Activated naive CD8-positive, alpha-beta T cell treated with anti-CD3 and anti-CD28 coated beads, Interleukin-2, amount 10 ng/mL, durations not matched to agents 7 days and 5 days (primary cell): ENCODE measurements at regions not wholly inside any gene's neighbourhood (a gene's known extent, or its start where the extent isn't known, plus 50 kb on each side); places are given as distances from the start of the nearest gene placed in this dataset.
"Not testable (repeated sequence)": the region's sequence is repeated elsewhere in the genome, so short reads cannot be mapped to it uniquely, and the experiment has no call there.

Source experiments
- ATAC-seq: fragments of 150-1000 bp; cut with Tn5 transposase; one replicate; pipeline ENCODE4 v1.10.0; 2021; ENCODE audit warnings: low read depth, moderate library complexity
- POLR2A ChIA-PET: fragments of 350-600 bp; sonication (Branson Sonifier 250); formaldehyde crosslinking; loops from one replicate; lab custom pipeline; 2021; ENCODE audit warnings: antibody characterized with exemption; lab: Charles Lee
- DNase-seq: peaks from one replicate; pipeline ENCODE4 v3.0.0; 2021
- H3K27ac Mint-ChIP-seq: one replicate; pipeline ENCODE4 v1.8.0; 2022; ENCODE audit warnings: mild to moderate bottlenecking, mixed read lengths
- H3K27me3 Mint-ChIP-seq: one replicate; pipeline ENCODE4 v1.8.0; 2022; ENCODE audit warnings: mild to moderate bottlenecking, moderate library complexity, mixed read lengths
- H3K36me3 Mint-ChIP-seq: one replicate; pipeline ENCODE4 v1.8.0; 2021; ENCODE audit warnings: mild to moderate bottlenecking, mixed read lengths
- H3K4me1 Mint-ChIP-seq: one replicate; pipeline ENCODE4 v1.8.0; 2021; ENCODE audit warnings: mixed read lengths
- H3K4me3 Mint-ChIP-seq: one replicate; pipeline ENCODE4 v1.8.0; 2022; ENCODE audit warnings: mild to moderate bottlenecking, moderate library complexity, mixed read lengths
- H3K9me3 Mint-ChIP-seq: one replicate; pipeline ENCODE4 v1.8.0; 2021; ENCODE audit warnings: mixed read lengths

DNA sequence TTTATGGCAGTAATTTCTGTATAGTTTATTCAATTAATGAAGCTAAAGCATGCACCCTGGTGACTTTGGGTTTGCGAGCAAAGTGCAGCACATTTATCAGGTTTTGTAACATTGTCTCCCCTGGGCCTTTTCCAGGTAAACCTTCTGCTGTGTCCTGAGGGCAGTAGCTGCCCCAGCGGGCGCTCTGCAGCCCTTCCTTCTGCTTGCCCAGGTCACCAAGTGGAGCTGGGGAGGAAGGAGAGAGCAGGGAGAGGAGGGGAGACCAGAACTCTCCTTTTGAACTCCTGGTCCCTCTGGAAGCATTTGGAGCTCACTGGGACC is 145.6 kb downstream of the DLL1 start:
- H3K36me3 Mint-ChIP-seq = peaks cover 12% of the 10 kb centered on the region
- POLR2A ChIA-PET = interaction anchor here (0.9 kb wide), 1 partner anchor 53 kb away, joined by 3 read pairs; no protein-coding TSS in a partner anchor

GRCh38 chr6:170144571-170145271 is 146.2 kb downstream of the DLL1 start:
- Mint-ChIP-seq H3K9me3 (peaks cover 14% of the 10 kb centered on the region), H3K27ac (peak overlapping the region; percentile 86), H3K4me3 (peak overlapping the region; percentile 12), H3K27me3 (no peaks in the 10 kb centered on the region), H3K36me3 (peaks cover 12% of the 10 kb centered on the region), H3K4me1 (peaks cover 46% of the 10 kb centered on the region)
- POLR2A ChIA-PET = interaction anchor here (0.9 kb wide), 1 partner anchor 53 kb away, joined by 3 read pairs; no protein-coding TSS in a partner anchor
- DNase-seq (no peak), ATAC-seq (no peak)

More for the DNA sequence above, 145.6 kb downstream of the DLL1 start:
- no peak overlapping the region for H3K4me3 Mint-ChIP-seq
- peaks cover 51% of the 10 kb centered on the region for H3K4me1 Mint-ChIP-seq
- peaks cover 14% of the 10 kb centered on the region for H3K9me3 Mint-ChIP-seq
- peak overlapping the region; percentile 88 for H3K27ac Mint-ChIP-seq
- H3K27me3 Mint-ChIP-seq = peaks cover 2% of the 10 kb centered on the region
- no peak for ATAC-seq
- no peak for DNase-seq

GRCh38 chr6:170143401-170144150 is 147.3 kb downstream of the DLL1 start:
- DNase-seq = peak; percentile 8
- peaks cover 12% of the 10 kb centered on the region for H3K36me3 Mint-ChIP-seq
- H3K4me3 Mint-ChIP-seq = no peak overlapping the region
- ATAC-seq = no peak
- peaks cover 35% of the 10 kb centered on the region for H3K4me1 Mint-ChIP-seq
- H3K27me3 Mint-ChIP-seq = no peaks in the 10 kb centered on the region
- no peak overlapping the region for H3K27ac Mint-ChIP-seq
- POLR2A ChIA-PET = no interaction called here
- H3K9me3 Mint-ChIP-seq = peaks cover 16% of the 10 kb centered on the region

- peaks cover 25% of the 10 kb centered on the region for H3K4me1 Mint-ChIP-seq
- POLR2A ChIA-PET = no interaction called here
- H3K36me3 Mint-ChIP-seq = peaks cover 12% of the 10 kb centered on the region
- H3K9me3 Mint-ChIP-seq = peaks cover 19% of the 10 kb centered on the region
- no peak for ATAC-seq
- no peak for DNase-seq
- H3K27me3 Mint-ChIP-seq = no peaks in the 10 kb centered on the region
- H3K27ac Mint-ChIP-seq = no peak overlapping the region
- H3K4me3 Mint-ChIP-seq = no peak overlapping the region
These were observed 148.3 kb downstream of the DLL1 start for GRCh38 chr6:170142559-170142958.

GRCh38 chr6:170141061-170141460 is 149.8 kb downstream of the DLL1 start:
- H3K9me3 Mint-ChIP-seq = peaks cover 19% of the 10 kb centered on the region
- H3K27me3 Mint-ChIP-seq, POLR2A ChIA-PET, DNase-seq, ATAC-seq, H3K4me3 Mint-ChIP-seq, H3K27ac Mint-ChIP-seq: not testable (repeated sequence)
- H3K4me1 Mint-ChIP-seq = peaks cover 14% of the 10 kb centered on the region
- H3K36me3 Mint-ChIP-seq = peaks cover 12% of the 10 kb centered on the region

DNA sequence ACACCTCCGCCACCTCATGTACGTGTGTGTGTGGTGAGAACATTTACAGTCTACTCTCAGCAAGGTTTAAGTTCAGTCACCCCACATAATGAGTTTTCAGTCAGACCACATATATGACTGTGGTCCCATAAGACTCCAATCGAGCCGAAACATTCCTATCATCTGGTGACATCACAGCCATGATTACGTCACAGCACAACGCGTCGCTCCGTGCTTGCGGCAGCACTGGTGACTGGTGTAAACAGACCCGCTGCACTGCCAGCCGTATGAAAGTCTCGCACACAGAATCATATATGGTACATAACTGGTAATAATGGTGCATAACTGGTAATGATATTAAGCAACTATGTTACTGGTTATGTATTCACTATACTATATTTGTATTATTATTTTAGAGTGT is 150.7 kb downstream of the DLL1 start:
- H3K27me3 Mint-ChIP-seq = no peaks in the 10 kb centered on the region

DNA sequence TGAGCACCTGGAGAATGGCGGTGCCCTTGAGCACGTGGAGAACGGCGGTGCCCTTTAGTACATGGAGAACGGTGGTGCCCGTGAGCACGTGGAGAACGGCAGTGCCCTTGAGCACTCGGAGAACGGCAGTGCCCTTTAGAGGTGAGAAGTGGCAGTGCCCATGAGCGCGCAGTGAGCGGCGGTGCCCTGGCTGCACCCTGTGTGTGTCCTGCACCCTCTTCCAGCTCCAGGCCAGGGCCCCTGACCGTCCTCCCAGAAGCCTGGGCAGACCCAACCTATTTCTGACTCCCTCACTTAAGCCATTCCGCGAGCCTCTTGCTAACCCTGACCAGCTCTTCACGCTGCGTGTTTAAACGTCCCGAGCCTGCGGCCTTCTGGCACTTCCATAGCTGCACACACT is 151.3 kb downstream of the DLL1 start:
- Mint-ChIP-seq H3K4me1 (peaks cover 2% of the 10 kb centered on the region), H3K9me3 (peaks cover 14% of the 10 kb centered on the region), H3K27me3 (no peaks in the 10 kb centered on the region), H3K27ac (no peak overlapping the region), H3K36me3 (peaks cover 7% of the 10 kb centered on the region), H3K4me3 (no peak overlapping the region)
- POLR2A ChIA-PET = no interaction called here
- DNase-seq (peak; percentile 24), ATAC-seq (no peak)

More for the DNA sequence above, 150.7 kb downstream of the DLL1 start:
- Mint-ChIP-seq H3K4me1 (peaks cover 7% of the 10 kb centered on the region), H3K36me3 (peaks cover 12% of the 10 kb centered on the region), H3K9me3 (peaks cover 19% of the 10 kb centered on the region), H3K27ac (no peak overlapping the region), H3K4me3 (no peak overlapping the region)
- POLR2A ChIA-PET = no interaction called here
- no peak for ATAC-seq
- DNase-seq = no peak

DNA sequence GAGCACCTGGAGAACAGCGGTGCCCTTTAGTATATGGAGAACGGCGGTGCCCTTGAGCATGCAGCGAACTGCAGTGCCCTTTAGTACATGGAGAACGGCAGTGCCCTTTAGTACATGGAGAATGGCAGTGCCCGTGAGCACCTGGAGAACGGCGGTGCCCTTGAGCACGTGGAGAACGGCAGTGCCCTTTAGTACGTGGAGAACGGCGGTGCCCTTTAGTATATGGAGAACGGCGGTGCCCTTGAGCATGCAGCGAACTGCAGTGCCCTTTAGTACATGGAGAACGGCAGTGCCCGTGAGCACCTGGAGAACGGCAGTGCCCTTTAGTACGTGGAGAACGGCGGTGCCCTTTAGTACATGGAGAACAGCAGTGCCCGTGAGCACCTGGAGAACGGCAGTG is 151.8 kb downstream of the DLL1 start:
- H3K36me3 Mint-ChIP-seq, H3K27me3 Mint-ChIP-seq, H3K4me3 Mint-ChIP-seq, ATAC-seq, H3K4me1 Mint-ChIP-seq, POLR2A ChIA-PET, DNase-seq, H3K27ac Mint-ChIP-seq: not testable (repeated sequence)
- H3K9me3 Mint-ChIP-seq = peaks cover 12% of the 10 kb centered on the region

- POLR2A ChIA-PET = no interaction called here
- Mint-ChIP-seq H3K4me3 (no peak overlapping the region), H3K27me3 (no peaks in the 10 kb centered on the region), H3K4me1 (no peaks in the 10 kb centered on the region), H3K27ac (no peak overlapping the region), H3K9me3 (peaks cover 7% of the 10 kb centered on the region), H3K36me3 (peaks cover 4% of the 10 kb centered on the region)
- DNase-seq (no peak), ATAC-seq (no peak)
These were observed 152.7 kb downstream of the DLL1 start for GRCh38 chr6:170137911-170138910.

DNA sequence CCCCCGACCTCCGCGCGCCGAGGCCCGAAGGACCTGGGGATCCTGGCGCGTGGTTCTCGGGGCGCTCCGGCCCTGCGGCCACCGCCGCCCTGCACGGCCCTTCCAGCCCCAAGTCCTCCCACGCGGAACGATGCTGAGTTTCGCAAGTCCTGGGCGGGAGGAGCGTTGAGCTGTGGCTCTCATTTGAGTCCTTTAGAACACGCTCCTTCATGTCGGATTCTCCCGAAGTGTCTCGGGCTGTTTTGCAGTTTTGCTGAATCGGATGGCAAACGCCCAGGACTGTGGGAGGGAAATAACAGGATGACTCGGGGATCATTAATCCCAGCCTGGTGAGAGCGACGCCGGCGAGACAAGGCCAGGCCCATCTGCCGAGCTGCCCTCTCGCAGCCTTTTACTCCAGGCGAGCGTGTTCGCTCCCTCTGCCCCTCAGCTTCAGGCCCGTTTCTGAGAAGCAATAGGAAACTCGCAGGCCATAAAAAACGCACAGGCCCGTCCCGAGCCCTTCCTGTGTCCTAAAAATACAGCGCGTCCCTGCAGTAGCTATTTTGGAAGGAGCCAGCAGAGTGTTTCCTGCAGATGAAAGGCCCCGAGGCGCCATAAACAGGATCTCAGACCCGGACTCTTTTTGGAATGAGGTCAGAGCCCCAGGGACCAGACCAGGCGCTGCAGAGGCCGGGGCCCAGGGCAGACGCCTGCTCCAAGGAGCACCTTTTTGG is 153.5 kb downstream of the DLL1 start:
- Mint-ChIP-seq H3K9me3 (peaks cover 5% of the 10 kb centered on the region), H3K27me3 (no peaks in the 10 kb centered on the region), H3K4me3 (no peak overlapping the region), H3K4me1 (no peaks in the 10 kb centered on the region), H3K36me3 (no peaks in the 10 kb centered on the region), H3K27ac (no peak overlapping the region)
- no peak for ATAC-seq
- no peak for DNase-seq
- POLR2A ChIA-PET = no interaction called here

DNA sequence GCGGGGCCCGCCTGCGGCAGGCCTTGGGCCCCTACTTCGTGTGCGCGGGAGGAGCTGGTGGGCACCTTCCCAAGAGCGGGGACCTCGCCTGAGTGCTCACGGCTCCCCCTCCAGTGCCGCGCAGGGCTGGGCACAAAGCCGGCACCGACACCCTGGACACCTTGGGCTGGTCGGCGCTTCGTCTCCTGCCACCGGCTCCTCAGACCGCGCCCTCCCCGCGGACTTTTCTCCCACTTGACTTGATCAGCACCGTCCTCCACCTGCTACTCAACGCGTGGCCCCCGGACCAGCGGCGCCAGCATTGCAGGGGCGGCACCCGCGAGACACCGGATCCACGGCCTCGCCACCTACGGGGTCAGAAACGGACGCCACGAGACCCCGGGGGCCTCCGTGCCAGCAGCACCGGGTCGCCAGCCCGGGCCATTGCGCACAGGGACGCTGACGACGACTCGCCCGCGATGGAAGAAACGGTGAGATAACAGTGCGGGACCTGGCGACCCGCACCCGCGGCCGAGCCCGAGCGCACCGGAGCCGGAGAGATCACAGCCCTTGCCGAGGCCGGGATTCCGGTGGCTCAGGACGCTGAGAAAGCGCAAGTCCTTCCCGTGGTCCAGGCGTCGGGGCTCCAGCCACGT is 154.2 kb downstream of the DLL1 start:
- Mint-ChIP-seq H3K27ac (no peak overlapping the region), H3K4me1 (no peaks in the 10 kb centered on the region), H3K36me3 (no peaks in the 10 kb centered on the region), H3K4me3 (no peak overlapping the region), H3K27me3 (no peaks in the 10 kb centered on the region), H3K9me3 (peaks cover 5% of the 10 kb centered on the region)
- ATAC-seq (no peak), DNase-seq (peak; percentile 26)
- POLR2A ChIA-PET = no interaction called here

- peaks cover 1% of the 10 kb centered on the region for H3K4me1 Mint-ChIP-seq
- ATAC-seq (no peak), DNase-seq (peak; percentile 17)
- no peaks in the 10 kb centered on the region for H3K27me3 Mint-ChIP-seq
- no peak overlapping the region for H3K27ac Mint-ChIP-seq
- no peak overlapping the region for H3K4me3 Mint-ChIP-seq
- H3K36me3 Mint-ChIP-seq = no peaks in the 10 kb centered on the region
- POLR2A ChIA-PET = no interaction called here
- peaks cover 5% of the 10 kb centered on the region for H3K9me3 Mint-ChIP-seq
These were observed 154.9 kb downstream of the DLL1 start for GRCh38 chr6:170135821-170136471.
